ENCODE measurements at regions not wholly inside any gene's neighbourhood (a gene's known extent, or its start where the extent isn't known, plus 50 kb on each side); places are given as distances from the start of the nearest gene placed in this dataset.

GRCh38 chr2:160720098-160720497 lies 226.5 kb upstream of the RBMS1 start (continued):
- TF ChIP-seq, protein P1, sequence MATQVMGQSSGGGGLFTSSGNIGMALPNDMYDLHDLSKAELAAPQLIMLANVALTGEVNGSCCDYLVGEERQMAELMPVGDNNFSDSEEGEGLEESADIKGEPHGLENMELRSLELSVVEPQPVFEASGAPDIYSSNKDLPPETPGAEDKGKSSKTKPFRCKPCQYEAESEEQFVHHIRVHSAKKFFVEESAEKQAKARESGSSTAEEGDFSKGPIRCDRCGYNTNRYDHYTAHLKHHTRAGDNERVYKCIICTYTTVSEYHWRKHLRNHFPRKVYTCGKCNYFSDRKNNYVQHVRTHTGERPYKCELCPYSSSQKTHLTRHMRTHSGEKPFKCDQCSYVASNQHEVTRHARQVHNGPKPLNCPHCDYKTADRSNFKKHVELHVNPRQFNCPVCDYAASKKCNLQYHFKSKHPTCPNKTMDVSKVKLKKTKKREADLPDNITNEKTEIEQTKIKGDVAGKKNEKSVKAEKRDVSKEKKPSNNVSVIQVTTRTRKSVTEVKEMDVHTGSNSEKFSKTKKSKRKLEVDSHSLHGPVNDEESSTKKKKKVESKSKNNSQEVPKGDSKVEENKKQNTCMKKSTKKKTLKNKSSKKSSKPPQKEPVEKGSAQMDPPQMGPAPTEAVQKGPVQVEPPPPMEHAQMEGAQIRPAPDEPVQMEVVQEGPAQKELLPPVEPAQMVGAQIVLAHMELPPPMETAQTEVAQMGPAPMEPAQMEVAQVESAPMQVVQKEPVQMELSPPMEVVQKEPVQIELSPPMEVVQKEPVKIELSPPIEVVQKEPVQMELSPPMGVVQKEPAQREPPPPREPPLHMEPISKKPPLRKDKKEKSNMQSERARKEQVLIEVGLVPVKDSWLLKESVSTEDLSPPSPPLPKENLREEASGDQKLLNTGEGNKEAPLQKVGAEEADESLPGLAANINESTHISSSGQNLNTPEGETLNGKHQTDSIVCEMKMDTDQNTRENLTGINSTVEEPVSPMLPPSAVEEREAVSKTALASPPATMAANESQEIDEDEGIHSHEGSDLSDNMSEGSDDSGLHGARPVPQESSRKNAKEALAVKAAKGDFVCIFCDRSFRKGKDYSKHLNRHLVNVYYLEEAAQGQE (IDR thresholded peaks at IDR 0.05; ENCODE audit: unreplicated experiment), result no peak
- no peak for TF ChIP-seq STAT1 (IDR thresholded peaks at IDR 0.05; ENCODE audit: unreplicated experiment)
- TF ChIP-seq, protein P2, sequence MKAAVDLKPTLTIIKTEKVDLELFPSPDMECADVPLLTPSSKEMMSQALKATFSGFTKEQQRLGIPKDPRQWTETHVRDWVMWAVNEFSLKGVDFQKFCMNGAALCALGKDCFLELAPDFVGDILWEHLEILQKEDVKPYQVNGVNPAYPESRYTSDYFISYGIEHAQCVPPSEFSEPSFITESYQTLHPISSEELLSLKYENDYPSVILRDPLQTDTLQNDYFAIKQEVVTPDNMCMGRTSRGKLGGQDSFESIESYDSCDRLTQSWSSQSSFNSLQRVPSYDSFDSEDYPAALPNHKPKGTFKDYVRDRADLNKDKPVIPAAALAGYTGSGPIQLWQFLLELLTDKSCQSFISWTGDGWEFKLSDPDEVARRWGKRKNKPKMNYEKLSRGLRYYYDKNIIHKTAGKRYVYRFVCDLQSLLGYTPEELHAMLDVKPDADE (IDR thresholded peaks at IDR 0.05), result no peak
- TF ChIP-seq ZNF114 (CRISPR knock-in tag; IDR thresholded peaks at IDR 0.05), result no peak
- no peak for TF ChIP-seq JUNB (IDR thresholded peaks at IDR 0.05; ENCODE audit: unreplicated experiment)

DNA sequence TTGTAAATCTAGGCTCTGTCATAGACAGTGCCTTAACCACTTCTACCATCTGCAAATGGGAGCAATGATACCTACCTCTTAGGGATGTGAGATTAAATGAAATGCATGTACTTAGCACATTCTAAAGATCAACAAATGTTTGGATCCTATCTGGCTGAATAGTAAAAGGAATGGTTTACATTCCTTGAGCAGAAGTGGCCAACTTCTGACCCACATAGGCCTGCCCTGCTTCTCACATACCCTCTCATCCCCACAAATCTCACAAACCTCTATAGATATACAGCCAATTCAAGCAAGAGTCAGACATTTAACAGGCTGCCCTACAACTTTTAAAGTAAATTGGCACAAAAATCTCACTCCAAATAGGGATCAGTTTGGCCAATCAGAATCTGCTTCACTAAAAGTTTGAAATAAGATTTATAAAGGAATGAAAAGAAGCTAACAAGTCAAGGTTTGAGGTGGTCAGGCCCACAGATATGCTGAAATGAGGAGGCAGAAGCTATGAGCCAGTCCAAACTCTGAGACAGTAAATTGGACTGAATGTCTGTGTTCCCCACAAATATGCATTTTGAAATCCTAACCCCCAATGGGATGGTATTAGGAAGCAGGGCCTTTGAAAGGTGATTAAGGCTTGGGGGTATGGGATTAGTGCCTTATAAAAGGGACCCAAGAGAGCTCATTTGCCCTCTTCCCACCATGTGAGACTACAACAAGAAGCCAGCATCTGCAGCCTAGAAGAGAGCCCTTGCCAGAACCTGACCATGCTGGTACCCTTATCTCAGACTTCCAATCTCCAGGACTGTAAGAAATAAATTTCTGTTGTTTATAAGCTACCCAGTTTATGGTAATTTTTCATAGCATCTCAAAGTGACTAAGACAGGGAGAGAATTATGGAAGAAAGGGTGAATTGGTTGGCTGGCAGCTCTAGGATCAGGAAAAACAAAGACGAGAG lies 227.8 kb upstream of the RBMS1 start:
- Histone ChIP-seq H3K79me2 (replicated peaks; ENCODE audit: insufficient read depth) (no peaks in the 10 kb centered on the region), H3K36me3 (ENCODE audit: insufficient read depth) (no peaks in the 10 kb centered on the region), H3K4me2 (no peak overlapping the region), H4K20me1 (replicated peaks; ENCODE audit: insufficient read depth) (no peaks in the 10 kb centered on the region), H3K4me3 (no peak overlapping the region), H3K27ac (ENCODE audit: low read depth) (no peak overlapping the region), H3K9me2 (ENCODE audit: insufficient read depth) (no peaks in the 10 kb centered on the region), H3K4me1 (ENCODE audit: insufficient read depth) (no peaks in the 10 kb centered on the region), H3F3A (replicated peaks; ENCODE audit: low read depth) (no peaks in the 10 kb centered on the region), H3K27me3 (ENCODE audit: insufficient read depth) (no peaks in the 10 kb centered on the region), H2AFZ (peak overlapping the region; percentile 43; the same call in 1 of the 2 replicates)
- Mint-ChIP-seq H3K4me3 (no peak overlapping the region), H3K27ac (no peak overlapping the region), H3K9me3 (peaks cover 15% of the 10 kb centered on the region; the same call in 2 of the 3 replicates), H3K27me3 (ENCODE audit: insufficient read depth, low read depth, poor library complexity) (peaks cover 4% of the 10 kb centered on the region), H3K36me3 (ENCODE audit: low read depth) (peaks cover 5% of the 10 kb centered on the region; the same call in 2 of the 3 replicates), H3K4me1 (no peaks in the 10 kb centered on the region)
- no peak for DNase-seq (ENCODE audit: low spot score)
- ATAC-seq, result no peak
- TF ChIP-seq, protein P3, sequence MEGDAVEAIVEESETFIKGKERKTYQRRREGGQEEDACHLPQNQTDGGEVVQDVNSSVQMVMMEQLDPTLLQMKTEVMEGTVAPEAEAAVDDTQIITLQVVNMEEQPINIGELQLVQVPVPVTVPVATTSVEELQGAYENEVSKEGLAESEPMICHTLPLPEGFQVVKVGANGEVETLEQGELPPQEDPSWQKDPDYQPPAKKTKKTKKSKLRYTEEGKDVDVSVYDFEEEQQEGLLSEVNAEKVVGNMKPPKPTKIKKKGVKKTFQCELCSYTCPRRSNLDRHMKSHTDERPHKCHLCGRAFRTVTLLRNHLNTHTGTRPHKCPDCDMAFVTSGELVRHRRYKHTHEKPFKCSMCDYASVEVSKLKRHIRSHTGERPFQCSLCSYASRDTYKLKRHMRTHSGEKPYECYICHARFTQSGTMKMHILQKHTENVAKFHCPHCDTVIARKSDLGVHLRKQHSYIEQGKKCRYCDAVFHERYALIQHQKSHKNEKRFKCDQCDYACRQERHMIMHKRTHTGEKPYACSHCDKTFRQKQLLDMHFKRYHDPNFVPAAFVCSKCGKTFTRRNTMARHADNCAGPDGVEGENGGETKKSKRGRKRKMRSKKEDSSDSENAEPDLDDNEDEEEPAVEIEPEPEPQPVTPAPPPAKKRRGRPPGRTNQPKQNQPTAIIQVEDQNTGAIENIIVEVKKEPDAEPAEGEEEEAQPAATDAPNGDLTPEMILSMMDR (conservative IDR thresholded peaks at IDR 0.05; ENCODE audit: low read depth in 2 of 2), result no peak
- TF ChIP-seq EZH2 (IDR thresholded peaks at IDR 0.05; ENCODE audit: low read depth, unreplicated experiment) (no peak), ZNF114 (CRISPR knock-in tag; IDR thresholded peaks at IDR 0.05) (no peak), POLR2AphosphoS5 (IDR thresholded peaks at IDR 0.05; ENCODE audit: low read depth) (no peak), STAT1 (IDR thresholded peaks at IDR 0.05; ENCODE audit: unreplicated experiment) (no peak), EZH2phosphoT487 (IDR thresholded peaks at IDR 0.05; ENCODE audit: unreplicated experiment) (no peak), CREB1 (CRISPR knock-in tag; IDR thresholded peaks at IDR 0.05; ENCODE audit: low read depth) (no peak)
- TF ChIP-seq, protein P1 (IDR thresholded peaks at IDR 0.05; ENCODE audit: unreplicated experiment), result no peak
